Panc1 (cell line): ENCODE measurements at regions not wholly inside any gene's neighbourhood (a gene's known extent, or its start where the extent isn't known, plus 50 kb on each side); places are given as distances from the start of the nearest gene placed in this dataset.

ENCODE experiments used
- ATAC-seq: fragments of 200-7000 bp; cut with Tn5 transposase; 2 replicates; pipeline ENCODE4 v1.9.1; 2020; ENCODE audit warnings: mild to moderate bottlenecking, moderate library complexity
- BruUV-seq: library from RNA; stranded (reverse); fragments of 400-500 nt; replicated peaks from 2 replicates; lab custom pipeline; 2021; lab: Mats Ljungman, UMichigan
- CTCF ChIA-PET: fragments of 300-600 bp; sonication (Branson Sonifier 250); formaldehyde crosslinking; loops from one replicate; lab custom pipeline; 2022; ENCODE audit warnings: antibody characterized with exemption; lab: Charles Lee
- POLR2A ChIA-PET: fragments of 300-600 bp; sonication (Branson Sonifier 250); formaldehyde crosslinking; loops from one replicate; lab custom pipeline; 2022; ENCODE audit warnings: antibody characterized with exemption; lab: Charles Lee
- DNase-seq: peaks from one replicate; pipeline ENCODE4 v3.0.0-alpha.2; 2010; ENCODE audit warnings: low read depth, low spot score
- H3K27ac ChIP-seq: 2 replicates; pipeline ENCODE4 v1.5.1; 2011; ENCODE audit warnings: mild to moderate bottlenecking, low read length, inconsistent platforms
- H3K27me3 ChIP-seq: fragments of 200-500 bp; sonication (Bioruptor generic); 2 replicates; pipeline ENCODE4 v1.6.0; 2014; ENCODE audit warnings: low read length, inconsistent platforms; ENCODE audit not compliant: control insufficient read depth, insufficient read depth
- H3K36me3 ChIP-seq: fragments of 200-500 bp; sonication (Bioruptor generic); 2 replicates; pipeline ENCODE4 v1.5.1; 2014; ENCODE audit warnings: inconsistent platforms, mild to moderate bottlenecking, low read length, moderate library complexity; ENCODE audit not compliant: control insufficient read depth, insufficient read depth
- H3K4me1 ChIP-seq: 2 replicates; pipeline ENCODE4 v1.5.1; 2011; ENCODE audit warnings: inconsistent platforms, mild to moderate bottlenecking, low read length, moderate library complexity; ENCODE audit not compliant: control insufficient read depth, insufficient read depth
- H3K4me3 ChIP-seq, 2 experiments: 2 replicates each; pipeline ENCODE4 v1.5.1; 2011 to 2012; ENCODE audit warnings: low read depth in 2 of 2, low read length in 2 of 2, mild to moderate bottlenecking in 2 of 2, inconsistent platforms in 1 of 2, moderate library complexity in 1 of 2
- H3K9me3 ChIP-seq: fragments of 200-500 bp; sonication (Bioruptor generic); 2 replicates; pipeline ENCODE4 v1.5.1; 2014; ENCODE audit warnings: low read depth, mild to moderate bottlenecking, inconsistent platforms, low read length, moderate library complexity; ENCODE audit not compliant: control insufficient read depth, insufficient read depth
- CTCF ChIP-seq: fragments of 450-650 bp; IDR thresholded peaks from 2 replicates; pipeline ENCODE4 v1.5.1; 2017; ENCODE audit warnings: mild to moderate bottlenecking
- POLR2AphosphoS5 ChIP-seq: IDR thresholded peaks from 2 replicates; pipeline ENCODE4 v1.6.1; 2012; ENCODE audit warnings: mild to moderate bottlenecking, low read depth, low read length, moderate library complexity
- REST ChIP-seq, 2 experiments: IDR thresholded peaks; 2 replicates each; pipeline ENCODE4 v1.6.1; 2011 to 2012; ENCODE audit warnings: low read depth in 2 of 2, control low read depth in 1 of 2, low read length in 1 of 2, mild to moderate bottlenecking in 1 of 2, moderate library complexity in 1 of 2; ENCODE audit not compliant: insufficient read depth in 1 of 2
- SIN3A ChIP-seq: IDR thresholded peaks from 2 replicates; pipeline ENCODE4 v1.6.1; 2012; ENCODE audit warnings: low read depth, mild to moderate bottlenecking, low read length, moderate library complexity, borderline replicate concordance; ENCODE audit not compliant: insufficient read depth
- TCF7L2 ChIP-seq: IDR thresholded peaks from 2 replicates; pipeline ENCODE4 v1.6.1; 2011; ENCODE audit warnings: mild to moderate bottlenecking, low read depth, low read length, inconsistent platforms
- in situ Hi-C: cut with HindIII; loops from 2 replicates; pipeline ENCODE4 v1.10.0; 2016; ENCODE audit warnings: low sequenced_read_pairs, low pct_unique_long_range_greater_than_20kb
- intact Hi-C: fragments of 100-400 bp; cut with micrococcal nuclease; formaldehyde crosslinking; loops from one replicate; pipeline ENCODE4 v1.10.0; 2022; ENCODE audit not compliant: unreplicated experiment

GRCh38 chr5:52544738-52545137 is 243.0 kb upstream of the ITGA1 start:
- Histone ChIP-seq H3K4me1 (no peaks in the 10 kb centered on the region), H3K36me3 (no peaks in the 10 kb centered on the region), H3K27me3 (no peaks in the 10 kb centered on the region), H3K9me3 (no peaks in the 10 kb centered on the region), H3K4me3 (no peak overlapping the region), H3K27ac (no peak overlapping the region)
- ATAC-seq (no peak), DNase-seq (no peak)
- TF ChIP-seq SIN3A, result no peak
- TF ChIP-seq TCF7L2, result no peak
- TF ChIP-seq CTCF, result no peak
- no peak for TF ChIP-seq REST (IDR thresholded peaks at IDR 0.05; ENCODE audit: insufficient read depth in 1 of 2, low read depth in 2 of 2, low read length in 1 of 2)
- no peak for TF ChIP-seq POLR2AphosphoS5
- no TSS peak for BruUV-seq
- POLR2A ChIA-PET, result no interaction called here
- CTCF ChIA-PET, result no interaction called here
- intact Hi-C loops (loop anchor here (1.0 kb wide), 1 partner anchor 20 kb away; no protein-coding TSS in a partner anchor), in situ Hi-C loops (no loop called here)

GRCh38 chr5:52554293-52554692 is 233.4 kb upstream of the ITGA1 start:
- in situ Hi-C loops (no loop called here), intact Hi-C loops (no loop called here)
- TF ChIP-seq CTCF (no peak), SIN3A (no peak), REST (IDR thresholded peaks at IDR 0.05; ENCODE audit: insufficient read depth in 1 of 2, low read depth in 2 of 2, low read length in 1 of 2) (no peak), POLR2AphosphoS5 (no peak), TCF7L2 (no peak)
- ATAC-seq (no peak), DNase-seq (no peak)
- BruUV-seq, result no TSS peak
- no peaks in the 10 kb centered on the region for H3K27me3 ChIP-seq
- no peaks in the 10 kb centered on the region for H3K36me3 ChIP-seq
- H3K9me3 ChIP-seq, result no peaks in the 10 kb centered on the region
- no peak overlapping the region for H3K4me3 ChIP-seq
- no peak overlapping the region for H3K27ac ChIP-seq
- H3K4me1 ChIP-seq, result no peaks in the 10 kb centered on the region
- POLR2A ChIA-PET, result no interaction called here
- CTCF ChIA-PET, result no interaction called here
